RWPE1 (cell line): ENCODE measurements at regions not wholly inside any gene's neighbourhood (a gene's known extent, or its start where the extent isn't known, plus 50 kb on each side); places are given as distances from the start of the nearest gene placed in this dataset.
A peak's percentile ranks its signal among the peaks of the same experiment; 100 is the strongest.

Experiments
- CTCF ChIA-PET: fragments of 350-600 bp; sonication (Branson Sonifier 250); formaldehyde crosslinking; extraction: SDS; loops from one replicate; lab custom pipeline; 2021; lab: Yijun Ruan, JAX
- POLR2A ChIA-PET: fragments of 400-600 bp; formaldehyde crosslinking; extraction: SDS; loops from one replicate; lab custom pipeline; 2020; ENCODE audit warnings: antibody characterized with exemption; ENCODE audit not compliant: low non-redundant PET; lab: Yijun Ruan, JAX
- DNase-seq: peaks from one replicate; pipeline ENCODE4 v3.0.0; 2012; ENCODE audit warnings: low spot score
- H3K27ac ChIP-seq: fragments of 450-650 bp; 2 replicates; pipeline ENCODE4 v1.5.1; 2017
- TF ChIP-seq, protein P1 (sequence below): fragments of 450-650 bp; conservative IDR thresholded peaks from 2 replicates; pipeline ENCODE4 v1.5.1; 2017; ENCODE audit warnings: low read depth, mild to moderate bottlenecking

GRCh38 chr11:129739339-129739738, 76.3 kb upstream of the TMEM45B start:
- POLR2A ChIA-PET, result no interaction called here
- CTCF ChIA-PET, result interaction anchor here (0.6 kb wide), 1 partner anchor 241 kb away, joined by 3 read pairs; no protein-coding TSS in a partner anchor

GRCh38 chr11:129740125-129740719, 75.4 kb upstream of the TMEM45B start:
- CTCF ChIA-PET, result no interaction called here
- TF ChIP-seq, protein P1, sequence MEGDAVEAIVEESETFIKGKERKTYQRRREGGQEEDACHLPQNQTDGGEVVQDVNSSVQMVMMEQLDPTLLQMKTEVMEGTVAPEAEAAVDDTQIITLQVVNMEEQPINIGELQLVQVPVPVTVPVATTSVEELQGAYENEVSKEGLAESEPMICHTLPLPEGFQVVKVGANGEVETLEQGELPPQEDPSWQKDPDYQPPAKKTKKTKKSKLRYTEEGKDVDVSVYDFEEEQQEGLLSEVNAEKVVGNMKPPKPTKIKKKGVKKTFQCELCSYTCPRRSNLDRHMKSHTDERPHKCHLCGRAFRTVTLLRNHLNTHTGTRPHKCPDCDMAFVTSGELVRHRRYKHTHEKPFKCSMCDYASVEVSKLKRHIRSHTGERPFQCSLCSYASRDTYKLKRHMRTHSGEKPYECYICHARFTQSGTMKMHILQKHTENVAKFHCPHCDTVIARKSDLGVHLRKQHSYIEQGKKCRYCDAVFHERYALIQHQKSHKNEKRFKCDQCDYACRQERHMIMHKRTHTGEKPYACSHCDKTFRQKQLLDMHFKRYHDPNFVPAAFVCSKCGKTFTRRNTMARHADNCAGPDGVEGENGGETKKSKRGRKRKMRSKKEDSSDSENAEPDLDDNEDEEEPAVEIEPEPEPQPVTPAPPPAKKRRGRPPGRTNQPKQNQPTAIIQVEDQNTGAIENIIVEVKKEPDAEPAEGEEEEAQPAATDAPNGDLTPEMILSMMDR, result no peak
- H3K27ac ChIP-seq, result no peak overlapping the region
- POLR2A ChIA-PET, result no interaction called here
- DNase-seq, result no peak

More at GRCh38 chr11:129739339-129739738, 76.3 kb upstream of the TMEM45B start:
- no peak for DNase-seq
- no peak overlapping the region for H3K27ac ChIP-seq
- TF ChIP-seq, protein P1, result no peak

DNA sequence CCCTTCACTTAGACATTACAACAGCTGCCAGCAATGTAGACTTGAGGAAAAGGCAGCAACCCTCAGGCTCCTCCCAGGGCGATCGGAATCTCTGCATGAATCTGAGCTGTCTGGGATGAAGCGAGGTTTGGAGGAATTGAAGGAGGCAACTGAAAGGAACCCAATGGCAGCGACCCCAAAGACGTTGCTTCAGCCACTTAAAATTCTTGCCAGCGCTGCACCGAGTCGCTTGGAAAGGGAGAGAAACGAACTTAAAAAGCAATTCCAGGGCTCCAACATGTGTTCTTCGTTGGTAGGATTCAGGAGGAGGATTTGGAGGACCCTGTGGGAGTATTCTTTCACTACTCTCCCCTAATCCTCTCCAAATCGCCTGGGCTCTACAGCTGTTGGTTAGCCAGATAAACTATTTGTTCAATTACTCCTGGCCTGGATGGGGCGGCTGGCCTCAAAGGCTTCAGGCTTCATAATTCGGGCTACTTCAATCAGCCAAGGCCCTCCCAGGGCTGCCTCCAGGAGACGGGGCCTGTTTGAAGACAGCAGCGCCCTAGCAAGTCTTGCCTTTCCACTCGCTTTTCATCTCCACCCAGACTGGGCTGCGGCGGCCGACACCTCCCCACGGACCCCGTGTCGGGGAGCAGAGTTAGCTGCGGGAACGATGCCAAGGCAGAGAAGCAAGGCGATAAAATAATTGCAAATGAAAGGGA, 72.4 kb upstream of the TMEM45B start:
- ChIA-PET POLR2A (no interaction called here), CTCF (no interaction called here)
- H3K27ac ChIP-seq, result no peak overlapping the region
- TF ChIP-seq, protein P1, result no peak
- DNase-seq, result no peak

DNA sequence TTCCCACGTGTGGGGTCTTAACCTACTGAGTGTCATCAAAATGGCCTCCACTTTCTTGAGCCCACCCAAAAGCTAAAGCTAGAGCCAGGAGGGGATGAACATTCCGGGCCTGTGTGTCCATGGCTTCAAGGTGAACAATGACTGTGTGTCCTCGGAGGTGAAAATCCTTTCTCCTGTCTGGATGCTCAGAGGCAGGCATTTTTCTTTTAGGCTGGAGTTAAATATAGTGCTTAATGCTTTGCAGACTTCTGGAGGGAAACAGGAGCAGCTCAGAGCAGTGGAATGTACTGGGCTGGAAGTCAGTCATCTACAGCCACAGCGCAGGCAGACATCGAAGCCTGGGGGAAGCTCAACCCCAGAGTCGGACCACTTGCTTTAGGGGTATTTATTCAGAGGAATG, 68.6 kb upstream of the TMEM45B start:
- no peak for DNase-seq
- ChIA-PET CTCF (interaction anchor here (0.6 to 1.3 kb wide), 4 partner anchors 104 to 415 kb away, joined by 3 to 7 read pairs (median 3); partner anchors contain the start of gene BARX2), POLR2A (no interaction called here)
- TF ChIP-seq, protein P1, result no peak
- H3K27ac ChIP-seq, result no peak overlapping the region

GRCh38 chr11:129749141-129749540, 66.5 kb upstream of the TMEM45B start:
- CTCF ChIA-PET, result no interaction called here
- H3K27ac ChIP-seq, result no peak overlapping the region
- DNase-seq, result no peak
- TF ChIP-seq, protein P1, result no peak
- POLR2A ChIA-PET, result no interaction called here

- peak; percentile 45 for DNase-seq
- H3K27ac ChIP-seq, result peak overlapping the region; percentile 7; the same call in 1 of the 2 replicates
- TF ChIP-seq, protein P1, result peak; percentile 94
These were observed 65.0 kb upstream of the TMEM45B start for GRCh38 chr11:129750343-129751292.

More at GRCh38 chr11:129750343-129751292, 65.0 kb upstream of the TMEM45B start:
- CTCF ChIA-PET, result interaction anchor here (0.6 to 3.3 kb wide), 8 partner anchors 139 to 1903 kb away, joined by 3 to 27 read pairs (median 4); partner anchors contain the start of gene BARX2
- POLR2A ChIA-PET, result no interaction called here
